H9 (cell line): ENCODE measurements at regions not wholly inside any gene's neighbourhood (a gene's known extent, or its start where the extent isn't known, plus 50 kb on each side); places are given as distances from the start of the nearest gene placed in this dataset.

Experiments
- DNase-seq: peaks from one replicate; pipeline ENCODE4 v3.0.0-alpha.2; 2017
- H2AFZ ChIP-seq: one replicate; pipeline ENCODE4 v1.6.1; 2013; ENCODE audit warnings: mild to moderate bottlenecking, low read length, control low read depth, moderate library complexity
- H2AK5ac ChIP-seq: 2 replicates; pipeline ENCODE4 v1.6.1; 2013; ENCODE audit warnings: low read length, control low read depth, mixed read lengths; ENCODE audit not compliant: insufficient read length
- H2BK120ac ChIP-seq: one replicate; pipeline ENCODE4 v1.6.1; 2013; ENCODE audit warnings: low read depth, mild to moderate bottlenecking, low read length, control low read depth, inconsistent platforms; ENCODE audit not compliant: poor library complexity, severe bottlenecking
- H2BK12ac ChIP-seq: 2 replicates; pipeline ENCODE4 v1.6.1; 2013; ENCODE audit warnings: low read length, control low read depth, mixed read lengths, low read depth; ENCODE audit not compliant: insufficient read length
- H2BK15ac ChIP-seq: 2 replicates; pipeline ENCODE4 v1.6.1; 2013; ENCODE audit warnings: low read depth, low read length, control low read depth
- H2BK20ac ChIP-seq: one replicate; pipeline ENCODE4 v1.6.1; 2013; ENCODE audit warnings: low read depth, mild to moderate bottlenecking, low read length, control low read depth, inconsistent platforms; ENCODE audit not compliant: poor library complexity, severe bottlenecking
- H2BK5ac ChIP-seq: 2 replicates; pipeline ENCODE4 v1.6.1; 2013; ENCODE audit warnings: low read length, control low read depth, mixed read lengths; ENCODE audit not compliant: insufficient read length
- H3K14ac ChIP-seq: 2 replicates; pipeline ENCODE4 v1.6.1; 2013; ENCODE audit warnings: low read length, control low read depth; ENCODE audit not compliant: insufficient read depth
- H3K18ac ChIP-seq: 2 replicates; pipeline ENCODE4 v1.6.1; 2013; ENCODE audit warnings: low read depth, mild to moderate bottlenecking, mixed read lengths, low read length, control low read depth; ENCODE audit not compliant: insufficient read length
- H3K23ac ChIP-seq: 2 replicates; pipeline ENCODE4 v1.6.1; 2013; ENCODE audit warnings: low read length, control low read depth, mixed read lengths, low read depth; ENCODE audit not compliant: insufficient read length
- H3K23me2 ChIP-seq: 2 replicates; pipeline ENCODE4 v1.6.1; 2013; ENCODE audit warnings: low read depth, mild to moderate bottlenecking, mixed read lengths, low read length, control low read depth; ENCODE audit not compliant: insufficient read length, poor library complexity, severe bottlenecking
- H3K27ac ChIP-seq: 2 replicates; pipeline ENCODE4 v1.5.1; 2013; ENCODE audit warnings: low read length, control low read depth, mixed read lengths, low read depth; ENCODE audit not compliant: insufficient read length
- H3K27me3 ChIP-seq: 2 replicates; pipeline ENCODE4 v1.6.1; 2013; ENCODE audit warnings: low read length, control low read depth, inconsistent platforms; ENCODE audit not compliant: insufficient read depth
- H3K4ac ChIP-seq: 2 replicates; pipeline ENCODE4 v1.6.1; 2013; ENCODE audit warnings: low read depth, mild to moderate bottlenecking, control low read depth, inconsistent platforms, low read length, moderate library complexity
- H3K4me1 ChIP-seq: 2 replicates; pipeline ENCODE4 v1.6.1; 2013; ENCODE audit warnings: low read length, control low read depth, inconsistent platforms; ENCODE audit not compliant: insufficient read depth
- H3K4me2 ChIP-seq: 2 replicates; pipeline ENCODE4 v1.6.1; 2013; ENCODE audit warnings: low read length, control low read depth, mixed read lengths; ENCODE audit not compliant: insufficient read length, insufficient read depth
- H3K56ac ChIP-seq: 2 replicates; pipeline ENCODE4 v1.6.1; 2013; ENCODE audit warnings: low read depth, mild to moderate bottlenecking, mixed read lengths, low read length, control low read depth; ENCODE audit not compliant: insufficient read length
- H3K79me1 ChIP-seq: 2 replicates; pipeline ENCODE4 v1.6.1; 2013; ENCODE audit warnings: low read depth, mild to moderate bottlenecking, moderate library complexity, low read length, control low read depth, inconsistent platforms; ENCODE audit not compliant: insufficient read depth, poor library complexity, severe bottlenecking
- H3K79me2 ChIP-seq: 2 replicates; pipeline ENCODE4 v1.6.1; 2013; ENCODE audit warnings: low read length, control low read depth, inconsistent platforms; ENCODE audit not compliant: insufficient read depth
- H3K9ac ChIP-seq: 2 replicates; pipeline ENCODE4 v1.6.1; 2013; ENCODE audit warnings: low read length, control low read depth, mixed read lengths; ENCODE audit not compliant: insufficient read length; ENCODE audit errors: extremely low read depth
- H3K9me3 ChIP-seq: one replicate; pipeline ENCODE4 v1.6.1; 2013; ENCODE audit warnings: low read depth, low read length, inconsistent platforms; ENCODE audit not compliant: control insufficient read depth
- H3T11ph ChIP-seq: one replicate; pipeline ENCODE4 v1.6.1; 2013; ENCODE audit warnings: mild to moderate bottlenecking, low read length, control low read depth, inconsistent platforms
- H4K20me1 ChIP-seq: one replicate; pipeline ENCODE4 v1.6.1; 2013; ENCODE audit not compliant: control insufficient read depth, insufficient read length, insufficient read depth
- H4K5ac ChIP-seq: 2 replicates; pipeline ENCODE4 v1.6.1; 2013; ENCODE audit warnings: low read depth, mild to moderate bottlenecking, mixed read lengths, low read length, control low read depth; ENCODE audit not compliant: insufficient read length
- H4K8ac ChIP-seq: replicated peaks from 2 replicates; pipeline ENCODE4 v1.6.1; 2013; ENCODE audit warnings: low read length, control low read depth, mixed read lengths, low read depth; ENCODE audit not compliant: insufficient read length
- H4K91ac ChIP-seq: 2 replicates; pipeline ENCODE4 v1.6.1; 2013; ENCODE audit warnings: low read depth, mild to moderate bottlenecking, moderate library complexity, mixed read lengths, low read length, control low read depth; ENCODE audit not compliant: insufficient read length
- H3K27ac Mint-ChIP-seq, 3 experiments: 2 replicates in 2 of 3; 3 replicates in 1 of 3; pipeline ENCODE4 v1.8.0; 2020 to 2021; ENCODE audit warnings: mixed read lengths in 3 of 3, mild to moderate bottlenecking in 1 of 3, moderate library complexity in 1 of 3
- H3K27me3 Mint-ChIP-seq: 2 replicates; pipeline ENCODE4 v1.8.0; 2021; ENCODE audit warnings: low read depth, mild to moderate bottlenecking, moderate library complexity, mixed read lengths
- H3K36me3 Mint-ChIP-seq, 3 experiments: 2 replicates in 2 of 3; 3 replicates in 1 of 3; pipeline ENCODE4 v1.8.0; 2020 to 2021; ENCODE audit warnings: low read depth in 3 of 3, mixed read lengths in 3 of 3; ENCODE audit not compliant: insufficient read depth in 1 of 3
- H3K4me1 Mint-ChIP-seq, 2 experiments: 2 replicates each; pipeline ENCODE4 v1.8.0; 2020; ENCODE audit warnings: mixed read lengths in 2 of 2
- H3K4me3 Mint-ChIP-seq, 2 experiments: 2 replicates in 1 of 2; 3 replicates in 1 of 2; pipeline ENCODE4 v1.8.0; 2020 to 2021; ENCODE audit warnings: mild to moderate bottlenecking in 2 of 2, mixed read lengths in 2 of 2, moderate library complexity in 1 of 2
- H3K9me3 Mint-ChIP-seq, 2 experiments: 2 replicates in 1 of 2; 3 replicates in 1 of 2; pipeline ENCODE4 v1.8.0; 2020; ENCODE audit warnings: mild to moderate bottlenecking in 2 of 2, mixed read lengths in 2 of 2, moderate library complexity in 1 of 2
- WGBS: extraction: QIAGEN DNeasy Blood & Tissue Kit; methylation state at CpG from one replicate; pipeline ENCODE4 v1.1.7; 2013; ENCODE audit warnings: missing lambda C conversion rate, low lambda C conversion rate, mixed read lengths; ENCODE audit not compliant: insufficient read length; ENCODE audit errors: extremely low coverage; 5-methylcytosine and 5-hydroxymethylcytosine counted together
- TF ChIP-seq, protein P1 (sequence below): fragments of 200-600 bp; sonication (generic); conservative IDR thresholded peaks from 3 replicates; pipeline ENCODE4 v1.8.0; 2021; ENCODE audit warnings: antibody characterized with exemption, mild to moderate bottlenecking

DNA sequence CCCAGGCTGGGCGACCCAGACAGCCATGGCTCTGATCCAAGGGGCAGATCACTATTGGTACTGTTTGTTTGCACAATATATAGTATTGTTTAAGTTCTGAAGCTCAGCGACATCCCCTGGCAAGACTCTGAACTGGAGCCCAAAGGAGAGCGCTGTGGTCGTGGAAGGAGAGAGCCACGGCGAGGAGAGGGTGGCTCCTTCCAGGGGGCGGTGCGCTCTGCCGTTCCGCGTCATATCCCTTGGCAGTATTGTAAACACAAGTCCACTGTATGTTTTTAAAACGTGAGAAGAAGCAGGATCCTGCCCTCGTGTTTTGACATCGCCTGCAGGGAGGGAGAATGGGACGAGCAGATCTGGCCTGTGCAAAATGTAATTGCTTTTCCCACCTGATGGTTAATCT lies 185.5 kb downstream of the RAB28 start:
- H4K20me1 ChIP-seq, result no peaks in the 10 kb centered on the region
- peaks cover 5% of the 10 kb centered on the region for H3K9me3 ChIP-seq
- H3K18ac ChIP-seq, result no peak overlapping the region
- H2AFZ ChIP-seq, result no peak overlapping the region
- H3K27ac Mint-ChIP-seq, result no peak overlapping the region; a peak in 1 of 7 replicates
- H3K4me2 ChIP-seq, result no peak overlapping the region
- H4K5ac ChIP-seq, result no peak overlapping the region
- no peak overlapping the region for H2AK5ac ChIP-seq
- H2BK15ac ChIP-seq, result no peak overlapping the region
- H3T11ph ChIP-seq, result no peak overlapping the region
- no peaks in the 10 kb centered on the region for H3K4me1 ChIP-seq
- no peak overlapping the region for H3K14ac ChIP-seq
- no peak overlapping the region for H4K91ac ChIP-seq
- TF ChIP-seq, protein P1, sequence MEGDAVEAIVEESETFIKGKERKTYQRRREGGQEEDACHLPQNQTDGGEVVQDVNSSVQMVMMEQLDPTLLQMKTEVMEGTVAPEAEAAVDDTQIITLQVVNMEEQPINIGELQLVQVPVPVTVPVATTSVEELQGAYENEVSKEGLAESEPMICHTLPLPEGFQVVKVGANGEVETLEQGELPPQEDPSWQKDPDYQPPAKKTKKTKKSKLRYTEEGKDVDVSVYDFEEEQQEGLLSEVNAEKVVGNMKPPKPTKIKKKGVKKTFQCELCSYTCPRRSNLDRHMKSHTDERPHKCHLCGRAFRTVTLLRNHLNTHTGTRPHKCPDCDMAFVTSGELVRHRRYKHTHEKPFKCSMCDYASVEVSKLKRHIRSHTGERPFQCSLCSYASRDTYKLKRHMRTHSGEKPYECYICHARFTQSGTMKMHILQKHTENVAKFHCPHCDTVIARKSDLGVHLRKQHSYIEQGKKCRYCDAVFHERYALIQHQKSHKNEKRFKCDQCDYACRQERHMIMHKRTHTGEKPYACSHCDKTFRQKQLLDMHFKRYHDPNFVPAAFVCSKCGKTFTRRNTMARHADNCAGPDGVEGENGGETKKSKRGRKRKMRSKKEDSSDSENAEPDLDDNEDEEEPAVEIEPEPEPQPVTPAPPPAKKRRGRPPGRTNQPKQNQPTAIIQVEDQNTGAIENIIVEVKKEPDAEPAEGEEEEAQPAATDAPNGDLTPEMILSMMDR, result no peak
- H3K27ac ChIP-seq, result no peak overlapping the region
- H3K23ac ChIP-seq, result no peak overlapping the region
- no peak for DNase-seq
- no peaks in the 10 kb centered on the region for H3K23me2 ChIP-seq
- H3K4me3 Mint-ChIP-seq, result no peak overlapping the region
- no peak overlapping the region for H2BK20ac ChIP-seq
- H3K27me3 ChIP-seq, result no peaks in the 10 kb centered on the region
- peaks cover 3 to 15% of the 10 kb centered on the region in 2 experiments; a peak in 4 of 5 replicates for H3K9me3 Mint-ChIP-seq
- no peaks in the 10 kb centered on the region for H3K79me2 ChIP-seq
- peaks cover 8 to 19% (median 17%) of the 10 kb centered on the region in 3 experiments for H3K36me3 Mint-ChIP-seq
- no peak overlapping the region for H3K56ac ChIP-seq
- no peak overlapping the region for H2BK5ac ChIP-seq
- WGBS, result no CpG with 5 or more reads among the region's 15 CpGs
- no peaks in the 10 kb centered on the region for H3K27me3 Mint-ChIP-seq
- peaks cover 0 to 3% of the 10 kb centered on the region in 2 experiments; a peak in 1 of 4 replicates for H3K4me1 Mint-ChIP-seq
- H2BK12ac ChIP-seq, result no peak overlapping the region
- H3K9ac ChIP-seq, result no peak overlapping the region
- no peak overlapping the region for H2BK120ac ChIP-seq
- no peak overlapping the region for H4K8ac ChIP-seq
- no peak overlapping the region for H3K4ac ChIP-seq
- H3K79me1 ChIP-seq, result no peaks in the 10 kb centered on the region
